PC-3 (cell line): ENCODE measurements at regions not wholly inside any gene's neighbourhood (a gene's known extent, or its start where the extent isn't known, plus 50 kb on each side); places are given as distances from the start of the nearest gene placed in this dataset.

Source experiments
- ATAC-seq: fragments of 200-7000 bp; cut with Tn5 transposase; 2 replicates; pipeline ENCODE4 v1.9.1; 2020; ENCODE audit warnings: mild to moderate bottlenecking, moderate library complexity
- BruUV-seq: library from RNA; stranded (reverse); fragments of 400-500 nt; replicated peaks from 2 replicates; lab custom pipeline; 2021; lab: Mats Ljungman, UMichigan
- CTCF ChIA-PET: fragments of 300-600 bp; sonication (Branson Sonifier 250); formaldehyde crosslinking; loops from one replicate; lab custom pipeline; 2022; ENCODE audit warnings: antibody characterized with exemption; lab: Charles Lee
- POLR2A ChIA-PET: fragments of 300-600 bp; sonication (Branson Sonifier 250); formaldehyde crosslinking; loops from one replicate; lab custom pipeline; 2022; ENCODE audit warnings: antibody characterized with exemption; ENCODE audit not compliant: unreplicated experiment; lab: Charles Lee
- DNase-seq: peaks from one replicate; pipeline ENCODE4 v3.0.0-alpha.2; 2015
- H2AFZ ChIP-seq: fragments of 300-600 bp; sonication (generic); 2 replicates; pipeline ENCODE4 v1.6.0; 2016; ENCODE audit warnings: antibody characterized with exemption, low read length
- H3F3A ChIP-seq: fragments of 300-600 bp; sonication (generic); one replicate; pipeline ENCODE4 v1.6.0; 2017; ENCODE audit warnings: antibody characterized with exemption, low read length, control low read depth, mild to moderate bottlenecking; ENCODE audit not compliant: unreplicated experiment
- H3K27ac ChIP-seq: fragments of 300-600 bp; sonication (generic); 2 replicates; pipeline ENCODE4 v1.5.1; 2016; ENCODE audit warnings: mild to moderate bottlenecking, low read length
- H3K27me3 ChIP-seq: fragments of 300-600 bp; sonication (generic); 2 replicates; pipeline ENCODE4 v1.6.1; 2016; ENCODE audit warnings: low read length, mixed read lengths
- H3K36me3 ChIP-seq: fragments of 300-600 bp; sonication (generic); 2 replicates; pipeline ENCODE4 v1.6.1; 2016; ENCODE audit warnings: low read depth, mixed run types, low read length, mixed read lengths
- H3K4me1 ChIP-seq: fragments of 300-600 bp; sonication (generic); 2 replicates; pipeline ENCODE4 v1.5.1; 2016; ENCODE audit warnings: low read length; ENCODE audit not compliant: insufficient read depth
- H3K4me2 ChIP-seq: fragments of 300-600 bp; sonication (generic); 2 replicates; pipeline ENCODE4 v1.6.0; 2016; ENCODE audit warnings: low read length
- H3K4me3 ChIP-seq: fragments of 300-600 bp; sonication (generic); 2 replicates; pipeline ENCODE4 v1.5.1; 2016; ENCODE audit warnings: mild to moderate bottlenecking, low read length, mixed read lengths
- H3K79me2 ChIP-seq: fragments of 300-600 bp; sonication (generic); 2 replicates; pipeline ENCODE4 v1.6.1; 2017; ENCODE audit warnings: low read length, mixed read lengths
- H3K9ac ChIP-seq: fragments of 300-600 bp; sonication (generic); 2 replicates; pipeline ENCODE4 v1.6.0; 2016; ENCODE audit warnings: mild to moderate bottlenecking, low read length
- H3K9me2 ChIP-seq: fragments of 300-600 bp; sonication (generic); replicated peaks from 2 replicates; pipeline ENCODE4 v1.6.1; 2016; ENCODE audit warnings: mixed run types, low read length, mixed read lengths
- H3K9me3 ChIP-seq: fragments of 300-600 bp; sonication (generic); 2 replicates; pipeline ENCODE4 v1.6.1; 2016; ENCODE audit warnings: low read length, mixed read lengths
- H4K20me1 ChIP-seq: fragments of 300-600 bp; sonication (generic); 2 replicates; pipeline ENCODE4 v1.6.1; 2016; ENCODE audit warnings: low read length, mixed read lengths
- CTCF ChIP-seq: fragments of 300-600 bp; sonication (generic); conservative IDR thresholded peaks from 2 replicates; pipeline ENCODE4 v1.5.1; 2017; ENCODE audit warnings: antibody characterized with exemption, low read depth, mild to moderate bottlenecking, low read length
- EZH2 ChIP-seq: fragments of 300-600 bp; sonication (generic); IDR thresholded peaks from one replicate; pipeline ENCODE4 v1.6.1; 2017; ENCODE audit warnings: antibody characterized with exemption, mild to moderate bottlenecking, low read length; ENCODE audit not compliant: unreplicated experiment
- EZH2phosphoT487 ChIP-seq: fragments of 300-600 bp; sonication (generic); IDR thresholded peaks from 2 replicates; pipeline ENCODE4 v1.6.1; 2018; ENCODE audit warnings: mild to moderate bottlenecking, antibody characterized with exemption, low read length, borderline replicate concordance
- intact Hi-C: fragments of 100-400 bp; cut with micrococcal nuclease; formaldehyde crosslinking; loops from 2 replicates; pipeline ENCODE4 v1.9.0; 2023

GRCh38 chrX:16312761-16313623 lies 145.7 kb downstream of the MAGEB17 start:
- ChIA-PET CTCF (no interaction called here), POLR2A (no interaction called here)
- TF ChIP-seq CTCF = no peak
- TF ChIP-seq EZH2phosphoT487 = no peak
- Histone ChIP-seq H4K20me1 (no peaks in the 10 kb centered on the region), H2AFZ (no peak overlapping the region), H3K4me2 (no peak overlapping the region), H3K9me3 (no peaks in the 10 kb centered on the region), H3K27me3 (no peaks in the 10 kb centered on the region), H3K36me3 (no peaks in the 10 kb centered on the region), H3K4me1 (no peaks in the 10 kb centered on the region), H3K79me2 (no peaks in the 10 kb centered on the region), H3K27ac (no peak overlapping the region), H3K9ac (no peak overlapping the region), H3F3A (no peaks in the 10 kb centered on the region), H3K4me3 (no peak overlapping the region), H3K9me2 (no peaks in the 10 kb centered on the region)
- intact Hi-C loops = no loop called here
- no peak for ATAC-seq
- no peak for DNase-seq
- no TSS peak for BruUV-seq

- no TSS peak for BruUV-seq
- no peaks in the 10 kb centered on the region for H3K4me1 ChIP-seq
- intact Hi-C loops = no loop called here
- H2AFZ ChIP-seq = no peak overlapping the region
- no peaks in the 10 kb centered on the region for H3K36me3 ChIP-seq
- no peak overlapping the region for H3K9ac ChIP-seq
- no peaks in the 10 kb centered on the region for H3F3A ChIP-seq
- ChIA-PET CTCF (no interaction called here), POLR2A (no interaction called here)
- no peaks in the 10 kb centered on the region for H3K79me2 ChIP-seq
- TF ChIP-seq EZH2phosphoT487 (no peak), EZH2 (no peak), CTCF (no peak)
- no peak overlapping the region for H3K4me2 ChIP-seq
- H3K9me2 ChIP-seq = no peaks in the 10 kb centered on the region
- no peak for ATAC-seq
- no peak overlapping the region for H3K27ac ChIP-seq
- no peak for DNase-seq
- H3K4me3 ChIP-seq = no peak overlapping the region
- H3K9me3 ChIP-seq = no peaks in the 10 kb centered on the region
- no peaks in the 10 kb centered on the region for H4K20me1 ChIP-seq
- H3K27me3 ChIP-seq = no peaks in the 10 kb centered on the region
Measured at GRCh38 chrX:16316331-16316730, 149.1 kb downstream of the MAGEB17 start.

- H3K9ac ChIP-seq = no peak overlapping the region
- DNase-seq (no peak), ATAC-seq (no peak)
- no peaks in the 10 kb centered on the region for H3K27me3 ChIP-seq
- no peak overlapping the region for H2AFZ ChIP-seq
- no peaks in the 10 kb centered on the region for H3K4me1 ChIP-seq
- intact Hi-C loops = no loop called here
- H3K9me2 ChIP-seq = no peaks in the 10 kb centered on the region
- ChIA-PET CTCF (no interaction called here), POLR2A (no interaction called here)
- no TSS peak for BruUV-seq
- TF ChIP-seq EZH2 (no peak), EZH2phosphoT487 (no peak), CTCF (no peak)
- H3K4me3 ChIP-seq = no peak overlapping the region
- no peaks in the 10 kb centered on the region for H3F3A ChIP-seq
- H3K79me2 ChIP-seq = no peaks in the 10 kb centered on the region
- no peak overlapping the region for H3K27ac ChIP-seq
- H3K4me2 ChIP-seq = no peak overlapping the region
- no peaks in the 10 kb centered on the region for H3K36me3 ChIP-seq
- no peaks in the 10 kb centered on the region for H4K20me1 ChIP-seq
- H3K9me3 ChIP-seq = no peaks in the 10 kb centered on the region
Measured at GRCh38 chrX:16319929-16320328, 152.6 kb downstream of the MAGEB17 start.
